SU-DHL-6 (cell line): ENCODE measurements at regions not wholly inside any gene's neighbourhood (a gene's known extent, or its start where the extent isn't known, plus 50 kb on each side); places are given as distances from the start of the nearest gene placed in this dataset.
"Not testable (repeated sequence)": the region's sequence is repeated elsewhere in the genome, so short reads cannot be mapped to it uniquely, and the experiment has no call there.

Source experiments
- H2AFZ ChIP-seq: fragments of 200-600 bp; sonication (generic); 2 replicates; pipeline ENCODE4 v1.6.1; 2014; ENCODE audit warnings: low read depth, mild to moderate bottlenecking, moderate library complexity, mixed read lengths, antibody characterized with exemption, low read length; ENCODE audit not compliant: severe bottlenecking
- H3F3A ChIP-seq: fragments of 200-600 bp; shearing (Covaris generic); 2 replicates; pipeline ENCODE4 v1.6.0; 2016; ENCODE audit warnings: antibody characterized with exemption, mild to moderate bottlenecking; ENCODE audit not compliant: insufficient read depth
- H3K27ac ChIP-seq: fragments of 200-600 bp; sonication (generic); 2 replicates; pipeline ENCODE4 v1.5.1; 2016; ENCODE audit warnings: low read depth, mild to moderate bottlenecking, low read length, moderate library complexity, mixed read lengths
- H3K27me3 ChIP-seq: fragments of 200-600 bp; sonication (generic), shearing (Covaris generic); 2 replicates; pipeline ENCODE4 v1.6.0; 2014; ENCODE audit warnings: mild to moderate bottlenecking, low read length
- H3K36me3 ChIP-seq: fragments of 200-600 bp; sonication (generic); 2 replicates; pipeline ENCODE4 v1.6.1; 2014; ENCODE audit warnings: mild to moderate bottlenecking, low read length, mixed read lengths
- H3K4me2 ChIP-seq: fragments of 300-600, 200-600 bp; shearing (Covaris generic), sonication (generic); 2 replicates; pipeline ENCODE4 v1.6.0; 2014; ENCODE audit warnings: low read length, low read depth, mild to moderate bottlenecking; ENCODE audit not compliant: poor library complexity, severe bottlenecking
- H3K4me3 ChIP-seq: fragments of 200-600 bp; sonication (generic); 2 replicates; pipeline ENCODE4 v1.5.1; 2014; ENCODE audit warnings: antibody characterized with exemption, low read length, mild to moderate bottlenecking, mixed read lengths; ENCODE audit not compliant: insufficient read depth, poor library complexity, severe bottlenecking
- H3K79me2 ChIP-seq: fragments of 200-600 bp; sonication (generic); 2 replicates; pipeline ENCODE4 v1.6.1; 2014; ENCODE audit warnings: mild to moderate bottlenecking, low read length, moderate library complexity; ENCODE audit not compliant: insufficient read depth
- H3K9ac ChIP-seq: fragments of 200-600 bp; sonication (generic); 2 replicates; pipeline ENCODE4 v1.7.0; 2014; ENCODE audit warnings: mild to moderate bottlenecking, low read length
- H3K9me2 ChIP-seq: fragments of 200-600 bp; sonication (generic); replicated peaks from 2 replicates; pipeline ENCODE4 v1.6.1; 2014; ENCODE audit warnings: low read length; ENCODE audit not compliant: insufficient read depth
- H3K9me3 ChIP-seq: fragments of 200-600 bp; sonication (generic); 2 replicates; pipeline ENCODE4 v1.6.1; 2014; ENCODE audit warnings: low read length, mixed read lengths; ENCODE audit not compliant: insufficient read depth
- H4K20me1 ChIP-seq: fragments of 200-600 bp; sonication (generic); 2 replicates; pipeline ENCODE4 v1.6.1; 2014; ENCODE audit warnings: low read depth, mild to moderate bottlenecking, antibody characterized with exemption, low read length, moderate library complexity, mixed read lengths
- EZH2phosphoT487 ChIP-seq: fragments of 200-600 bp; sonication (generic), shearing (Covaris generic); conservative IDR thresholded peaks from 2 replicates; pipeline ENCODE4 v1.6.1; 2018; ENCODE audit warnings: mild to moderate bottlenecking, antibody characterized with exemption, low read length, moderate library complexity, mixed read lengths
- TF ChIP-seq, protein P1 (sequence below): fragments of 200-600 bp; sonication (generic); IDR thresholded peaks from one replicate; pipeline ENCODE4 v1.5.1; 2017; ENCODE audit warnings: antibody characterized with exemption, mild to moderate bottlenecking, low read length, moderate library complexity; ENCODE audit not compliant: insufficient read depth, poor library complexity, severe bottlenecking

DNA sequence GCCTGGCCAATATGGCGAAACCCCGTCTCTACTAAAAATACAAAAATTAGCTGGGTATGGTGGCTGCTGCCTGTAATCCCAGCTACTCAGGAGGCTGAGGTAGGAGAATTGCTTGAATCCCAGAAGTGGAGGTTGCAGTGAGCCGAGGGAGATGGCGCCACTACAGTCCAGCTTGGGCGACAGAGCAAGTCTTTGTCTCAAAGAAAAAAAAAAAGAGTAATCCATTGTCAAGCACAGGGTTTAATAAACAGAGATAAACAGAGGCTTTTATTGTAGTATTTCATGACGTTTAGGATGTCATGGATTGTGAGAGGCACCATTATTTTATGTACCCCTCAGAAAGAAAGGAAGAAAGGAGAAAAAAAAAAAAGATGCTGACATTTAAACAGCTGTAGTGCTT, 75.2 kb upstream of the RNU2-1 start:
- Histone ChIP-seq H3K4me3 (no peak overlapping the region), H4K20me1 (no peaks in the 10 kb centered on the region), H3K4me2 (no peak overlapping the region), H3K27me3 (no peaks in the 10 kb centered on the region), H2AFZ (no peak overlapping the region), H3K9me2 (no peaks in the 10 kb centered on the region), H3K9ac (no peak overlapping the region), H3K79me2 (no peaks in the 10 kb centered on the region), H3K36me3 (no peaks in the 10 kb centered on the region), H3K9me3 (no peaks in the 10 kb centered on the region), H3F3A (0 out of 2 replicates have a peak, but pooled peaks cover 4% of the 10 kb centered on the region), H3K27ac (no peak overlapping the region)
- TF ChIP-seq, protein P1, sequence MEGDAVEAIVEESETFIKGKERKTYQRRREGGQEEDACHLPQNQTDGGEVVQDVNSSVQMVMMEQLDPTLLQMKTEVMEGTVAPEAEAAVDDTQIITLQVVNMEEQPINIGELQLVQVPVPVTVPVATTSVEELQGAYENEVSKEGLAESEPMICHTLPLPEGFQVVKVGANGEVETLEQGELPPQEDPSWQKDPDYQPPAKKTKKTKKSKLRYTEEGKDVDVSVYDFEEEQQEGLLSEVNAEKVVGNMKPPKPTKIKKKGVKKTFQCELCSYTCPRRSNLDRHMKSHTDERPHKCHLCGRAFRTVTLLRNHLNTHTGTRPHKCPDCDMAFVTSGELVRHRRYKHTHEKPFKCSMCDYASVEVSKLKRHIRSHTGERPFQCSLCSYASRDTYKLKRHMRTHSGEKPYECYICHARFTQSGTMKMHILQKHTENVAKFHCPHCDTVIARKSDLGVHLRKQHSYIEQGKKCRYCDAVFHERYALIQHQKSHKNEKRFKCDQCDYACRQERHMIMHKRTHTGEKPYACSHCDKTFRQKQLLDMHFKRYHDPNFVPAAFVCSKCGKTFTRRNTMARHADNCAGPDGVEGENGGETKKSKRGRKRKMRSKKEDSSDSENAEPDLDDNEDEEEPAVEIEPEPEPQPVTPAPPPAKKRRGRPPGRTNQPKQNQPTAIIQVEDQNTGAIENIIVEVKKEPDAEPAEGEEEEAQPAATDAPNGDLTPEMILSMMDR: no peak
- TF ChIP-seq EZH2phosphoT487: no peak

DNA sequence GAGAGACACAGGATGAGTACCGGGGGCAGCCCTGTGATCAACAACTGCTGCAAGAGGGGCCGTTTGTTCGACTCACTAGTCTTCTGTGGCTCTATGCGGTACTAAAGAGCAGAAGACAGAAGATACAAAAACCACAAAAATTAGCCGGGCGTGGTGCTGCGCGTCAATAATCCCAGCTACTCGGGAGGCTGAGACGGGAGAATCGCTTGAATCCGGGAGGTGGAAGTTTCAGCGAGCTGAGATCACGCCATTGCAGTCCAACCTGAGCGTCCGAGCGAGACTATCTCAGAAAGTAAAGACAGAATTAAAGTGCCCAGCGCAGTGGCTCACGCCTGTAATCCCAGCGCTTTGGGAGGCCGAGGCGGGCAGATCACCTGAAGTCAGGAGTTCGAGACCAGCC, 71.0 kb upstream of the RNU2-1 start:
- H3K4me3 ChIP-seq, H3K79me2 ChIP-seq, H3F3A ChIP-seq, H3K36me3 ChIP-seq, H4K20me1 ChIP-seq, H3K4me2 ChIP-seq, H3K9me2 ChIP-seq, H3K27ac ChIP-seq, H3K27me3 ChIP-seq, H3K9ac ChIP-seq, H2AFZ ChIP-seq, H3K9me3 ChIP-seq: not testable (repeated sequence)

DNA sequence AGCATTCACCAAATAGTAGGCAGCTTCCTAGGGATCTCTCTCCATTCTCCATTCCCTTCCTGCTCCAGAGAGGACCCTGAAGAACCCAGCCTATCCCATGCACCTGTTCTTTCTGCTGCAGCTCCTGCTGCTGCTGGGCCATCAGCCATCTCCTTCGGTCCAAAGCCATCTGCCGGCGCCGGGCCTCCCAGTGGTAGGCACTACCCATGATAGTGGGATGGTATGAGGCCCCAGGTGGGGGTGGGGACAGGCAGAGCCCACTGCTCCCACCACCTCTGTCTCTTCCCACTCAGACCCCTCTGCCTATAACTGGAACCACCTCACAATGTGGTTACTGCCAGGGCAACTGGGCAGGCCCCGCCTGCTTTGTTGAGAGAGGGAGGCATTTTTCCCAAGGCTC, 69.3 kb upstream of the RNU2-1 start:
- H3K36me3 ChIP-seq, H2AFZ ChIP-seq, H3K9me2 ChIP-seq, H3K9me3 ChIP-seq, H3K4me3 ChIP-seq, H3F3A ChIP-seq, H3K79me2 ChIP-seq, H4K20me1 ChIP-seq, H3K9ac ChIP-seq, H3K4me2 ChIP-seq, H3K27me3 ChIP-seq, H3K27ac ChIP-seq: not testable (repeated sequence)

DNA sequence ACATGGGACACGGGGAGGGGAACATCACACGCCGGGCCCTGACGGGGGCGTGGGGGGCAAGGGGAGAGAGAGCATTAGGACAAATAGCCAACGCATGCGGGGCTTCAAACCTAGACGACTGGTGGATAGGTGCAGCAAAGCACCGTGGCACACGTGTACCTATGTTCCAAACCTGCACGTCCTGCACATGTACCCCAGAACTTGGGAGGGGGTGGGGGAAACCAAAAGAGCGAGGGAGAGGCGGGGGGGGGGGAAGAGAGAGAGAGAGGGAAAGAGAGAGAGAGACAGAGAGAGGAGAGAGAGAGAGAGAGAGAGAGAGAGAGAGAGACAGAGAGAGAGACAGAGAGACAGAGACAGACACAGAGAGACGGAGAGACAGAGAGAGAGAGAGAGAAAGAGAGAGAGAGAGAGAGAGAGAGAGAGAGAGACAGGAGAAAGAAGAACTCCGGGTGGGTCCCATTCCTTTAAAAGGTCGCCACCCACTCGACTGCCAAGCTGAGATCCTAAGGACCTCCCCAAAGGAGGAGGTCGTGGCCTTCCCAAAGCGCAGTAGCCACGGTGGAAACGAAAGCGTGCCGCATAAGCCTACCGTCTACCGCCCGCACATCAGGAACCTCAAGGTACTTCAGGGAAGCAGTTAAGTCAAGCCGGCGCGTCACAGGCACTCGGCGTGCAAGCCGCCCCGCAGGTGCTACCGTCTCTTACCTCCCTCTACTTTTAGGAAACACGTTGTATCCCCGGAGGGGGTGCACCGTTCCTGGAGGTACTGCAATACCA, 65.7 kb upstream of the RNU2-1 start:
- H3K36me3 ChIP-seq, H2AFZ ChIP-seq, H3K79me2 ChIP-seq, H3K9me2 ChIP-seq, H3K9ac ChIP-seq, H3K27ac ChIP-seq, H3K4me3 ChIP-seq, H3F3A ChIP-seq, H4K20me1 ChIP-seq, H3K4me2 ChIP-seq, H3K27me3 ChIP-seq, H3K9me3 ChIP-seq: not testable (repeated sequence)

DNA sequence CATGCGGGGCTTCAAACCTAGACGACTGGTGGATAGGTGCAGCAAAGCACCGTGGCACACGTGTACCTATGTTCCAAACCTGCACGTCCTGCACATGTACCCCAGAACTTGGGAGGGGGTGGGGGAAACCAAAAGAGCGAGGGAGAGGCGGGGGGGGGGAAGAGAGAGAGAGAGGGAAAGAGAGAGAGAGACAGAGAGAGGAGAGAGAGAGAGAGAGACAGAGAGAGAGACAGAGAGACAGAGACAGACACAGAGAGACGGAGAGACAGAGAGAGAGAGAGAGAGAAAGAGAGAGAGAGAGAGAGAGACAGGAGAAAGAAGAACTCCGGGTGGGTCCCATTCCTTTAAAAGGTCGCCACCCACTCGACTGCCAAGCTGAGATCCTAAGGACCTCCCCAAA, 55.9 kb upstream of the RNU2-1 start:
- not testable (repeated sequence) for H2AFZ ChIP-seq, H3K4me3 ChIP-seq, H3K9me3 ChIP-seq, H3K27ac ChIP-seq, H3K9ac ChIP-seq, H4K20me1 ChIP-seq, H3K4me2 ChIP-seq, H3K79me2 ChIP-seq, H3K9me2 ChIP-seq, H3F3A ChIP-seq, H3K27me3 ChIP-seq, H3K36me3 ChIP-seq

DNA sequence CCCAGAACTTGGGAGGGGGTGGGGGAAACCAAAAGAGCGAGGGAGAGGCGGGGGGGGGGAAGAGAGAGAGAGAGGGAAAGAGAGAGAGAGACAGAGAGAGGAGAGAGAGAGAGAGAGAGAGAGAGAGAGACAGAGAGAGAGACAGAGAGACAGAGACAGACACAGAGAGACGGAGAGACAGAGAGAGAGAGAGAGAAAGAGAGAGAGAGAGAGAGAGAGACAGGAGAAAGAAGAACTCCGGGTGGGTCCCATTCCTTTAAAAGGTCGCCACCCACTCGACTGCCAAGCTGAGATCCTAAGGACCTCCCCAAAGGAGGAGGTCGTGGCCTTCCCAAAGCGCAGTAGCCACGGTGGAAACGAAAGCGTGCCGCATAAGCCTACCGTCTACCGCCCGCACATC, 49.8 kb upstream of the RNU2-1 start:
- H3K27ac ChIP-seq, H3K9ac ChIP-seq, H3K4me2 ChIP-seq, H3K27me3 ChIP-seq, H3K36me3 ChIP-seq, H2AFZ ChIP-seq, H4K20me1 ChIP-seq, H3K79me2 ChIP-seq, H3F3A ChIP-seq, H3K9me3 ChIP-seq, H3K4me3 ChIP-seq, H3K9me2 ChIP-seq: not testable (repeated sequence)
